GM10248 (cell line): ENCODE measurements at regions not wholly inside any gene's neighbourhood (a gene's known extent, or its start where the extent isn't known, plus 50 kb on each side); places are given as distances from the start of the nearest gene placed in this dataset.

ENCODE experiments used
- CTCF ChIA-PET: fragments of 300-600 bp; sonication (Branson Sonifier 250); formaldehyde crosslinking; extraction: SDS; loops from one replicate; lab custom pipeline; 2021; ENCODE audit warnings: antibody characterized with exemption; lab: Yijun Ruan, JAX
- POLR2A ChIA-PET: fragments of 350-650 bp; sonication (Branson Sonifier 250); formaldehyde crosslinking; extraction: SDS; loops from one replicate; lab custom pipeline; 2020; ENCODE audit warnings: antibody characterized with exemption; lab: Yijun Ruan, JAX
- DNase-seq: peaks from one replicate; pipeline ENCODE4 v3.0.0; 2012; ENCODE audit errors: extremely low spot score
- CTCF ChIP-seq: IDR thresholded peaks from 2 replicates; pipeline ENCODE4 v1.5.1; 2012; ENCODE audit warnings: mild to moderate bottlenecking, low read depth; ENCODE audit errors: extremely low read depth, missing control alignments, control extremely low read depth

- ChIA-PET CTCF (no interaction called here), POLR2A (no interaction called here)
- no peak for TF ChIP-seq CTCF
- no peak for DNase-seq
These were observed 114.5 kb upstream of the SYT13 start for GRCh38 chr11:45400591-45400990.

GRCh38 chr11:45399166-45399565, 113.0 kb upstream of the SYT13 start:
- ChIA-PET CTCF (interaction anchor here (1.0 to 1.4 kb wide), 2 partner anchors 10 to 70 kb away, joined by 3 to 4 read pairs; no protein-coding TSS in a partner anchor), POLR2A (no interaction called here)
- no peak for DNase-seq
- no peak for TF ChIP-seq CTCF

- CTCF ChIA-PET: interaction anchor here (1.0 kb wide), 1 partner anchor 27 kb away, joined by 3 read pairs; no protein-coding TSS in a partner anchor
- TF ChIP-seq CTCF: no peak
- POLR2A ChIA-PET: no interaction called here
- DNase-seq: no peak
These were observed 112.2 kb upstream of the SYT13 start for GRCh38 chr11:45398325-45398724.

- CTCF ChIA-PET: interaction anchor here (1.0 to 1.6 kb wide), 4 partner anchors 20 to 258 kb away, joined by 3 read pairs; no protein-coding TSS in a partner anchor
- DNase-seq: no peak
- POLR2A ChIA-PET: no interaction called here
- TF ChIP-seq CTCF: no peak
These were observed 110.3 kb upstream of the SYT13 start for GRCh38 chr11:45396394-45396793.

- TF ChIP-seq CTCF: no peak
- CTCF ChIA-PET: interaction anchor here (1.0 to 2.0 kb wide), 5 partner anchors 19 to 259 kb away, joined by 3 to 4 read pairs (median 3); no protein-coding TSS in a partner anchor
- POLR2A ChIA-PET: no interaction called here
- no peak for DNase-seq
These were observed 109.8 kb upstream of the SYT13 start for GRCh38 chr11:45395947-45396346.

- DNase-seq: no peak
- POLR2A ChIA-PET: no interaction called here
These were observed 109.3 kb upstream of the SYT13 start for GRCh38 chr11:45395421-45395820.

More at GRCh38 chr11:45395421-45395820, 109.3 kb upstream of the SYT13 start:
- no peak for TF ChIP-seq CTCF
- CTCF ChIA-PET: interaction anchor here (1.0 to 2.0 kb wide), 5 partner anchors 19 to 259 kb away, joined by 3 to 4 read pairs (median 3); no protein-coding TSS in a partner anchor
